ENCODE measurements at regions not wholly inside any gene's neighbourhood (a gene's known extent, or its start where the extent isn't known, plus 50 kb on each side); places are given as distances from the start of the nearest gene placed in this dataset.

DNA sequence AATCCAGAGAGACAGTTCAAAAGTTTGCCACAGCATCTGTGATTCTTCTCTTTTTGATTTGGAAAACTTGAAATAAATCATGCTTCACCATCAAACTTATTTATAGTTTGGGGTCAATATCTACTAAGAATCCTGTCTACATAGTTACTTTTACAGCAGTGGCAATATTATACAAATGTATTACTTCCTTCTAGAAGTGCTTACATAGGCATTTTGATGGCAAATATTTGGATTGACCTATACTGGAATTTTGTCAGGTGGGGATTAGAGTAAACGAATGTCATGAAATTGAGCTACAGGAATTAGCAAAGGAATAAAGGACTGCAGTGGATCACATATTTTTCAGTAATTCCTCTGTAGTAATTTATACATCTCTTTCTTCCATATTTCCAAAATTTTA, 1885.5 kb upstream of the ADGRL3 start:
- Histone ChIP-seq H4K5ac (ENCODE audit: insufficient read length, low read depth, low read length) (no peak overlapping the region), H4K91ac (replicated peaks; ENCODE audit: insufficient read length, low read length) (no peak overlapping the region), H3K79me2 (ENCODE audit: control insufficient read depth in 1 of 2, insufficient read depth in 2 of 2, low read length in 2 of 2) (no peaks in the 10 kb centered on the region), H3K9ac (replicated peaks in 1 of 4; ENCODE audit: extremely low read depth in 1 of 4, low read depth in 3 of 4, low read length in 3 of 4) (no peak overlapping the region), H2BK12ac (ENCODE audit: low read depth, low read length) (no peak overlapping the region), H3K27me3 (replicated peaks in 1 of 4; ENCODE audit: control insufficient read depth in 3 of 4, extremely low read depth in 1 of 4, insufficient read depth in 3 of 4, low read length in 3 of 4) (no peaks in the 10 kb centered on the region), H3K4me2 (ENCODE audit: insufficient read depth in 1 of 2, low read depth in 2 of 2, low read length in 2 of 2) (no peak overlapping the region), H3K27ac (ENCODE audit: low read depth, low read length) (no peak overlapping the region), H3K79me1 (ENCODE audit: low read depth, low read length) (no peaks in the 10 kb centered on the region), H2BK5ac (ENCODE audit: low read depth, low read length) (no peak overlapping the region), H3K23me2 (ENCODE audit: low read depth, low read length) (no peaks in the 10 kb centered on the region), H2AFZ (ENCODE audit: low read length) (no peak overlapping the region), H3K4ac (replicated peaks; ENCODE audit: insufficient read length, low read depth, low read length) (no peak overlapping the region), H3K9me3 (ENCODE audit: insufficient read depth in 2 of 2, low read depth in 1 of 2, low read length in 1 of 2) (no peaks in the 10 kb centered on the region), H2BK20ac (ENCODE audit: low read length) (no peak overlapping the region), H3K23ac (ENCODE audit: insufficient read length) (no peak overlapping the region), H3K18ac (ENCODE audit: extremely low read depth, low read length) (no peak overlapping the region), H3K4me1 (replicated peaks in 1 of 4; ENCODE audit: control insufficient read depth in 3 of 4, insufficient read depth in 4 of 4, low read length in 3 of 4) (no peaks in the 10 kb centered on the region; a peak in 1 of 7 replicates), H3K4me3 (ENCODE audit: extremely low read depth in 1 of 4, insufficient read depth in 2 of 4, low read depth in 3 of 4, low read length in 4 of 4) (no peak overlapping the region), H3K14ac (ENCODE audit: insufficient read length) (no peak overlapping the region), H2BK120ac (replicated peaks; ENCODE audit: low read depth, low read length) (no peak overlapping the region), H3K56ac (replicated peaks; ENCODE audit: insufficient read length, low read depth, low read length) (no peak overlapping the region), H4K20me1 (replicated peaks in 1 of 2; ENCODE audit: control insufficient read depth in 1 of 2, insufficient read depth in 2 of 2, low read length in 2 of 2) (no peaks in the 10 kb centered on the region), H4K8ac (ENCODE audit: extremely low read depth, insufficient read depth, low read length) (no peak overlapping the region), H2AK5ac (ENCODE audit: low read depth, low read length) (no peak overlapping the region), H2BK15ac (ENCODE audit: low read length) (no peak overlapping the region), H3K36me3 (ENCODE audit: control insufficient read depth in 2 of 4, insufficient read depth in 4 of 4, low read length in 3 of 4) (no peaks in the 10 kb centered on the region)
- DNase-seq (ENCODE audit: low read depth in 1 of 2, low spot score in 2 of 2) (no peak), FAIRE-seq (no peak)
- CTCF ChIA-PET (ENCODE audit: partially characterized antibody) = no interaction called here
- POLR2A ChIA-PET (ENCODE audit: partially characterized antibody) = no interaction called here
- 95% methylated on average over 1 of the region's 1 CpG; no CpG with 5 or more reads in 1 of the 2 experiments for WGBS, 2 experiments (ENCODE audit: extremely low coverage in 1 of 2, insufficient coverage in 1 of 2, insufficient read length in 1 of 2, insufficient replicate concordance in 2 of 2, low coverage in 1 of 2, low lambda C conversion rate in 2 of 2, missing lambda C conversion rate in 1 of 2)
- no peak for TF ChIP-seq CTCF (IDR thresholded peaks at IDR 0.05; ENCODE audit: control extremely low read depth in 1 of 3, insufficient read depth in 1 of 3, low read depth in 1 of 3, low read length in 3 of 3)
- TF ChIP-seq POU5F1 (IDR thresholded peaks at IDR 0.05; ENCODE audit: low read depth, low read length) = no peak
- TF ChIP-seq SIRT6 (IDR thresholded peaks at IDR 0.05; ENCODE audit: low read length) = no peak
- no peak for TF ChIP-seq POLR2A (IDR thresholded peaks at IDR 0.05; ENCODE audit: control extremely low read depth in 1 of 2, low read depth in 2 of 2, low read length in 2 of 2)
- no peak for TF ChIP-seq CTBP2 (IDR thresholded peaks at IDR 0.05; ENCODE audit: borderline replicate concordance, insufficient read depth, insufficient read length, low read length)
- TF ChIP-seq RAD21 (IDR thresholded peaks at IDR 0.05 in 1 of 2, conservative IDR thresholded peaks at IDR 0.05 in 1 of 2; ENCODE audit: low read depth in 2 of 2, low read length in 2 of 2) = no peak
- no peak for TF ChIP-seq TEAD4 (IDR thresholded peaks at IDR 0.05; ENCODE audit: low read depth, low read length)
- TF ChIP-seq CBX5 (IDR thresholded peaks at IDR 0.05; ENCODE audit: low read depth, low read length) = no peak
